Progenitor cell of endocrine pancreas (in vitro differentiated cells): ENCODE measurements at regions not wholly inside any gene's neighbourhood (a gene's known extent, or its start where the extent isn't known, plus 50 kb on each side); places are given as distances from the start of the nearest gene placed in this dataset.
"Not testable (repeated sequence)": the region's sequence is repeated elsewhere in the genome, so short reads cannot be mapped to it uniquely, and the experiment has no call there.

Experiments
- DNase-seq: peaks from one replicate; pipeline ENCODE4 v3.0.0; 2021; ENCODE audit warnings: low spot score; ENCODE audit not compliant: unreplicated experiment
- H3K27ac Mint-ChIP-seq: 2 replicates; pipeline ENCODE4 v1.8.0; 2021; ENCODE audit warnings: mild to moderate bottlenecking, moderate library complexity, mixed read lengths
- H3K27me3 Mint-ChIP-seq: 2 replicates; pipeline ENCODE4 v1.8.0; 2021; ENCODE audit warnings: mixed read lengths
- H3K36me3 Mint-ChIP-seq: 2 replicates; pipeline ENCODE4 v1.8.0; 2022; ENCODE audit warnings: mixed read lengths; ENCODE audit not compliant: insufficient read depth
- H3K4me1 Mint-ChIP-seq: 2 replicates; pipeline ENCODE4 v1.8.0; 2021; ENCODE audit warnings: low read depth, mixed read lengths
- H3K4me3 Mint-ChIP-seq: 2 replicates; pipeline ENCODE4 v1.8.0; 2021; ENCODE audit warnings: low read depth, mild to moderate bottlenecking, moderate library complexity, mixed read lengths
- H3K9me3 Mint-ChIP-seq: 2 replicates; pipeline ENCODE4 v1.8.0; 2021; ENCODE audit warnings: low read depth, mixed read lengths
- TF ChIP-seq, protein P1 (sequence below): fragments of 200-600 bp; sonication (generic); IDR thresholded peaks from one replicate; pipeline ENCODE4 v1.5.0; 2021; ENCODE audit warnings: antibody characterized with exemption, mild to moderate bottlenecking; ENCODE audit not compliant: unreplicated experiment

DNA sequence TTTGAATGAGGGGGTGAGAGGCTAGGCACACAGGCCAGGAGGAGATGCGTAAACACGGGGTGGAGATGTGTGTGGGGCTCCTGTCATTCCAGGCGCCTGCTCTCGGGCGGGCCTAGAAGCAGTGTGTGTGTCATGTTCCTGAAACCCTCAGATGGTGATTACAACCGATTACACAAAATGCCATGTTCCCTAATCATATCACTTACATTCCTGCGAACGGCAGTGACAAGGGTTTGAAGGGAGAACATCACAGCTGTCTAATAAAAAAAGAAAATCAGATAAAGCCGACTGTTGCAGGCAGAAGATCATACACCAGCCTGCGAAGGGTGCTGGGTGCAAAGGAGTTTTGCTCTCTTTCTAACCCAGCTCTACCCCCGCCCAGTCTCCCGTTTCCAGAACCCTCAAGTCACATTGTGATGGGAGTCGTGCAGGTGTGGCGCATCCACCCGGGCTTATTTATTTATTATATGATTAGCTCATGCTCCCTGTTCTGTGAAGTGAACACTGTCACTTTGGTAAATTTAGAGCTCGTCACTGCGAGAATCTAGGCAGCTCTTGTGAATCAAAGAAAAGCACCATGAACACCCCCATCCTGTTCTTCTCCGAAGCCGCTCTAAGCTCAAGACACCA is 140.3 kb downstream of the NR2F2 start:
- Mint-ChIP-seq H3K9me3 (no peaks in the 10 kb centered on the region), H3K27me3 (peaks cover 54% of the 10 kb centered on the region), H3K27ac (peak overlapping the region; percentile 50), H3K36me3 (no peaks in the 10 kb centered on the region), H3K4me3 (no peak overlapping the region), H3K4me1 (peaks cover 2% of the 10 kb centered on the region)
- no peak for DNase-seq
- TF ChIP-seq, protein P1, sequence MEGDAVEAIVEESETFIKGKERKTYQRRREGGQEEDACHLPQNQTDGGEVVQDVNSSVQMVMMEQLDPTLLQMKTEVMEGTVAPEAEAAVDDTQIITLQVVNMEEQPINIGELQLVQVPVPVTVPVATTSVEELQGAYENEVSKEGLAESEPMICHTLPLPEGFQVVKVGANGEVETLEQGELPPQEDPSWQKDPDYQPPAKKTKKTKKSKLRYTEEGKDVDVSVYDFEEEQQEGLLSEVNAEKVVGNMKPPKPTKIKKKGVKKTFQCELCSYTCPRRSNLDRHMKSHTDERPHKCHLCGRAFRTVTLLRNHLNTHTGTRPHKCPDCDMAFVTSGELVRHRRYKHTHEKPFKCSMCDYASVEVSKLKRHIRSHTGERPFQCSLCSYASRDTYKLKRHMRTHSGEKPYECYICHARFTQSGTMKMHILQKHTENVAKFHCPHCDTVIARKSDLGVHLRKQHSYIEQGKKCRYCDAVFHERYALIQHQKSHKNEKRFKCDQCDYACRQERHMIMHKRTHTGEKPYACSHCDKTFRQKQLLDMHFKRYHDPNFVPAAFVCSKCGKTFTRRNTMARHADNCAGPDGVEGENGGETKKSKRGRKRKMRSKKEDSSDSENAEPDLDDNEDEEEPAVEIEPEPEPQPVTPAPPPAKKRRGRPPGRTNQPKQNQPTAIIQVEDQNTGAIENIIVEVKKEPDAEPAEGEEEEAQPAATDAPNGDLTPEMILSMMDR, result no peak

GRCh38 chr15:96472681-96473080 is 142.2 kb downstream of the NR2F2 start:
- Mint-ChIP-seq H3K4me1 (no peaks in the 10 kb centered on the region), H3K27me3 (peaks cover 45% of the 10 kb centered on the region), H3K4me3 (no peak overlapping the region), H3K27ac (no peak overlapping the region), H3K36me3 (no peaks in the 10 kb centered on the region), H3K9me3 (no peaks in the 10 kb centered on the region)
- TF ChIP-seq, protein P1, result no peak
- no peak for DNase-seq

DNA sequence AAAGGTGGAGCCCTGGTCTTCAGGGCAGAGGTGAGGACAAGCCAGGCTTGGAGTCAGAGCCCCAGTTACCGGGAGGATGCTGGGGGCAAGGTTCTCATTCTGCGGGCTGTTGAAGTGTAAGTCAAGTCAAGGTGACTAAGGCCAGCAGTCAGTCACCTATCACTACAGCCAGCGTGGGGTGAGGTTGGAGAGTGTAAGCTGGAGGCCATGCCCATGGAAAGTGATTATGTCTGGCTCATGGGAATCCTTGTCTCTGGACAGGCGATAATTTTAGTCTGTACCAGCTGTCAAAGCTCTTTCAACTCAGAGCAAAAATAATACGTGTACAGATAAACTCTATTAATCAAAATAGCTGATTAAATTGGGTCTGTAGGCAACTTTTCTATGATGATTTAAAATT is 143.1 kb downstream of the NR2F2 start:
- Mint-ChIP-seq H3K9me3 (no peaks in the 10 kb centered on the region), H3K27me3 (peaks cover 40% of the 10 kb centered on the region), H3K4me3 (no peak overlapping the region), H3K36me3 (no peaks in the 10 kb centered on the region), H3K27ac (no peak overlapping the region), H3K4me1 (no peaks in the 10 kb centered on the region)
- TF ChIP-seq, protein P1, result no peak
- no peak for DNase-seq

GRCh38 chr15:96474231-96474664 is 143.7 kb downstream of the NR2F2 start:
- H3K27me3 Mint-ChIP-seq, result peaks cover 34% of the 10 kb centered on the region
- DNase-seq, result no peak
- no peaks in the 10 kb centered on the region for H3K4me1 Mint-ChIP-seq
- no peak overlapping the region for H3K4me3 Mint-ChIP-seq
- H3K9me3 Mint-ChIP-seq, result peaks cover under 1% of the 10 kb centered on the region
- H3K36me3 Mint-ChIP-seq, result no peaks in the 10 kb centered on the region
- no peak overlapping the region for H3K27ac Mint-ChIP-seq
- TF ChIP-seq, protein P1, result no peak

- Mint-ChIP-seq H3K4me3 (no peak overlapping the region), H3K27ac (no peak overlapping the region), H3K27me3 (peaks cover 9% of the 10 kb centered on the region), H3K36me3 (no peaks in the 10 kb centered on the region), H3K9me3 (peaks cover 2% of the 10 kb centered on the region), H3K4me1 (no peaks in the 10 kb centered on the region)
- DNase-seq, result no peak
- TF ChIP-seq, protein P1, result no peak
Observed at GRCh38 chr15:96477227-96477626, 146.7 kb downstream of the NR2F2 start.

DNA sequence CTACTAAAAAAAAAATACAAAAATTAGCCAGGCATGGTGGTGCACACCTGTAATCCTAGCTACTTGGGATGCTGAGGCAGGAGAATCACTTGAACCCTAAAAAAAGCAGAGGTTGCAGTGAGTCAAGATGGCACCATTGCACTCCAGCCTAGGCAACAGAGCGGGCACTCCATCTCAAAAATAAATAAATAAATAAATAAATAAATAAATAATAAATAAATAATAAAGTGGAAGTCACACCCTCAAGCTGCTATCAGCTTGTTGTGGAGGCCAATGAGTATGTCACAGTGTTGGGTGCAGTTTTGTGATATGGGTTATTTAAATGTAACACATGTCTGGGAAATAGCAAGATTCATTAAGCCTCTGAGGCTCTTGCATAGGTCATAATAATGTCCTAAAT is 153.9 kb downstream of the NR2F2 start:
- H3K4me3 Mint-ChIP-seq, H3K9me3 Mint-ChIP-seq, H3K4me1 Mint-ChIP-seq, H3K27ac Mint-ChIP-seq, H3K36me3 Mint-ChIP-seq, DNase-seq: not testable (repeated sequence)
- H3K27me3 Mint-ChIP-seq, result peaks cover 32% of the 10 kb centered on the region
